ENCODE measurements at regions not wholly inside any gene's neighbourhood (a gene's known extent, or its start where the extent isn't known, plus 50 kb on each side); places are given as distances from the start of the nearest gene placed in this dataset.

- intact Hi-C loops (cut with DNase I), result no loop called here
- DNase-seq (ENCODE audit: low spot score) (no peak), ATAC-seq (no peak)
Observed at GRCh38 chr1:194194724-194195123, 1008.3 kb upstream of the B3GALT2 start.

GRCh38 chr1:194184974-194185373, 998.6 kb upstream of the B3GALT2 start:
- no peak for ATAC-seq
- DNase-seq (ENCODE audit: low spot score), result no peak
- intact Hi-C loops (cut with DNase I), result no loop called here

- intact Hi-C loops (cut with DNase I), result no loop called here
- ATAC-seq (no peak), DNase-seq (ENCODE audit: low spot score) (no peak)
Observed at GRCh38 chr1:194184425-194184824, 998.0 kb upstream of the B3GALT2 start.

- intact Hi-C loops (cut with DNase I), result no loop called here
- DNase-seq (ENCODE audit: low spot score) (no peak), ATAC-seq (no peak)
Observed at GRCh38 chr1:194181845-194182244, 995.4 kb upstream of the B3GALT2 start.

- no peak for DNase-seq (ENCODE audit: low spot score)
- ATAC-seq, result no peak
- intact Hi-C loops (cut with DNase I), result no loop called here
Observed at GRCh38 chr1:194176212-194176611, 989.8 kb upstream of the B3GALT2 start.

- ATAC-seq, result no peak
- no peak for DNase-seq (ENCODE audit: low spot score)
- intact Hi-C loops (cut with DNase I), result no loop called here
Observed at GRCh38 chr1:194175251-194175650, 988.8 kb upstream of the B3GALT2 start.

GRCh38 chr1:194174528-194174927, 988.1 kb upstream of the B3GALT2 start:
- intact Hi-C loops (cut with DNase I), result no loop called here
- no peak for ATAC-seq
- no peak for DNase-seq (ENCODE audit: low spot score)

- ATAC-seq, result no peak
- intact Hi-C loops (cut with DNase I), result no loop called here
Observed at GRCh38 chr1:194171596-194171995, 985.2 kb upstream of the B3GALT2 start.

GRCh38 chr1:194167956-194168640, 981.7 kb upstream of the B3GALT2 start:
- ATAC-seq (no peak), DNase-seq (ENCODE audit: low spot score) (no peak)
- intact Hi-C loops (cut with DNase I), result no loop called here

More at GRCh38 chr1:194171596-194171995, 985.2 kb upstream of the B3GALT2 start:
- DNase-seq (ENCODE audit: low spot score), result no peak

GRCh38 chr1:194164755-194165154, 978.3 kb upstream of the B3GALT2 start:
- intact Hi-C loops (cut with DNase I), result no loop called here
- ATAC-seq (no peak), DNase-seq (ENCODE audit: low spot score) (no peak)

- no peak for ATAC-seq
- DNase-seq (ENCODE audit: low spot score), result no peak
- intact Hi-C loops (cut with DNase I), result no loop called here
Observed at GRCh38 chr1:194161591-194161990, 975.2 kb upstream of the B3GALT2 start.

GRCh38 chr1:194159941-194160340, 973.5 kb upstream of the B3GALT2 start:
- intact Hi-C loops (cut with DNase I), result no loop called here

GRCh38 chr1:194155962-194156361, 969.5 kb upstream of the B3GALT2 start:
- ATAC-seq (no peak), DNase-seq (ENCODE audit: low spot score) (no peak)
- intact Hi-C loops (cut with DNase I), result no loop called here

More at GRCh38 chr1:194159941-194160340, 973.5 kb upstream of the B3GALT2 start:
- DNase-seq (ENCODE audit: low spot score), result no peak
- no peak for ATAC-seq

- intact Hi-C loops (cut with DNase I), result no loop called here
- DNase-seq (ENCODE audit: low spot score) (no peak), ATAC-seq (no peak)
Observed at GRCh38 chr1:194151056-194151455, 964.6 kb upstream of the B3GALT2 start.

GRCh38 chr1:194150242-194150641, 963.8 kb upstream of the B3GALT2 start:
- intact Hi-C loops (cut with DNase I), result no loop called here
- no peak for ATAC-seq
- DNase-seq (ENCODE audit: low spot score), result no peak

GRCh38 chr1:194133152-194133551, 946.7 kb upstream of the B3GALT2 start:
- no peak for ATAC-seq
- intact Hi-C loops (cut with DNase I), result no loop called here
- no peak for DNase-seq (ENCODE audit: low spot score)

- intact Hi-C loops (cut with DNase I), result no loop called here
- DNase-seq (ENCODE audit: low spot score) (no peak), ATAC-seq (no peak)
Observed at GRCh38 chr1:194118086-194118485, 931.7 kb upstream of the B3GALT2 start.

- intact Hi-C loops (cut with DNase I), result no loop called here
- DNase-seq (ENCODE audit: low spot score), result no peak
- ATAC-seq, result no peak
Observed at GRCh38 chr1:194117582-194117981, 931.2 kb upstream of the B3GALT2 start.

- DNase-seq (ENCODE audit: low spot score) (no peak), ATAC-seq (no peak)
- intact Hi-C loops (cut with DNase I), result no loop called here
Observed at GRCh38 chr1:194114288-194114687, 927.9 kb upstream of the B3GALT2 start.

GRCh38 chr1:194105381-194105780, 919.0 kb upstream of the B3GALT2 start:
- ATAC-seq, result no peak
- intact Hi-C loops (cut with DNase I), result no loop called here

GRCh38 chr1:194104247-194104844, 917.9 kb upstream of the B3GALT2 start:
- DNase-seq (ENCODE audit: low spot score) (no peak), ATAC-seq (peak; percentile 32)
- intact Hi-C loops (cut with DNase I), result no loop called here

More at GRCh38 chr1:194105381-194105780, 919.0 kb upstream of the B3GALT2 start:
- DNase-seq (ENCODE audit: low spot score), result no peak
